Hepatic stellate cell (primary cell): ENCODE measurements at regions not wholly inside any gene's neighbourhood (a gene's known extent, or its start where the extent isn't known, plus 50 kb on each side); places are given as distances from the start of the nearest gene placed in this dataset.

ENCODE experiments used
- DNase-seq: peaks from one replicate; pipeline ENCODE4 v3.0.0; 2011; ENCODE audit warnings: low spot score

GRCh38 chr6:142682985-142683384 is 262.0 kb downstream of the HIVEP2 start:
- no peak for DNase-seq

GRCh38 chr6:142683714-142684141 is 261.2 kb downstream of the HIVEP2 start:
- DNase-seq, result no peak

GRCh38 chr6:142684371-142684770 is 260.6 kb downstream of the HIVEP2 start:
- DNase-seq, result no peak

- no peak for DNase-seq
These were observed 259.0 kb downstream of the HIVEP2 start for GRCh38 chr6:142685852-142686506.

- DNase-seq, result no peak
These were observed 258.5 kb downstream of the HIVEP2 start for GRCh38 chr6:142686507-142686887.

GRCh38 chr6:142692942-142693341 is 252.0 kb downstream of the HIVEP2 start:
- DNase-seq, result peak; percentile 50

- DNase-seq, result peak; percentile 45
These were observed 251.5 kb downstream of the HIVEP2 start for GRCh38 chr6:142693441-142693840.

GRCh38 chr6:142694054-142694453 is 250.9 kb downstream of the HIVEP2 start:
- no peak for DNase-seq

- no peak for DNase-seq
These were observed 250.0 kb downstream of the HIVEP2 start for GRCh38 chr6:142695016-142695415.

- DNase-seq, result no peak
These were observed 248.6 kb downstream of the HIVEP2 start for GRCh38 chr6:142696123-142697000.

- DNase-seq, result no peak
These were observed 248.0 kb downstream of the HIVEP2 start for GRCh38 chr6:142697001-142697335.

GRCh38 chr6:142697922-142698321 is 247.1 kb downstream of the HIVEP2 start:
- DNase-seq, result no peak

- no peak for DNase-seq
These were observed 246.2 kb downstream of the HIVEP2 start for GRCh38 chr6:142698751-142699150.

- DNase-seq, result no peak
These were observed 245.6 kb downstream of the HIVEP2 start for GRCh38 chr6:142699391-142699790.

GRCh38 chr6:142700032-142700431 is 244.9 kb downstream of the HIVEP2 start:
- no peak for DNase-seq

- DNase-seq, result no peak
These were observed 244.2 kb downstream of the HIVEP2 start for GRCh38 chr6:142700671-142701312.
